ENCODE measurements at regions not wholly inside any gene's neighbourhood (a gene's known extent, or its start where the extent isn't known, plus 50 kb on each side); places are given as distances from the start of the nearest gene placed in this dataset.

GRCh38 chr5:54601411-54602230 is 84.1 kb downstream of the SNX18 start:
- no peak for DNase-seq

Measured in 8988T (cell line).